Endometrium (tissue), 2 donors: ENCODE measurements at regions not wholly inside any gene's neighbourhood (a gene's known extent, or its start where the extent isn't known, plus 50 kb on each side); places are given as distances from the start of the nearest gene placed in this dataset.

Experiments
- FAIRE-seq: peaks from 2 replicates; lab custom pipeline; 2012; peaks lifted over from hg19 to GRCh38; lab: Jason Lieb, UNC
- donor health status: control.
- donor health status: control.

GRCh38 chr3:115475178-115476041 is 147.9 kb upstream of the GAP43 start:
- FAIRE-seq, result no peak

GRCh38 chr3:115476472-115476871 is 146.8 kb upstream of the GAP43 start:
- no peak for FAIRE-seq

GRCh38 chr3:115478359-115478758 is 145.0 kb upstream of the GAP43 start:
- no peak for FAIRE-seq

- no peak for FAIRE-seq
Observed at GRCh38 chr3:115486880-115487279, 136.4 kb upstream of the GAP43 start.

- FAIRE-seq, result no peak
Observed at GRCh38 chr3:115487968-115488367, 135.3 kb upstream of the GAP43 start.

- FAIRE-seq, result no peak
Observed at GRCh38 chr3:115488409-115488808, 134.9 kb upstream of the GAP43 start.

GRCh38 chr3:115494826-115495225 is 128.5 kb upstream of the GAP43 start:
- no peak for FAIRE-seq

- FAIRE-seq, result no peak
Observed at GRCh38 chr3:115498421-115498820, 124.9 kb upstream of the GAP43 start.

- no peak for FAIRE-seq
Observed at GRCh38 chr3:115498898-115499297, 124.4 kb upstream of the GAP43 start.

- no peak for FAIRE-seq
Observed at GRCh38 chr3:115499666-115500065, 123.6 kb upstream of the GAP43 start.

GRCh38 chr3:115500795-115501194 is 122.5 kb upstream of the GAP43 start:
- FAIRE-seq, result no peak

GRCh38 chr3:115502128-115502527 is 121.2 kb upstream of the GAP43 start:
- FAIRE-seq, result no peak

GRCh38 chr3:115503394-115503793 is 119.9 kb upstream of the GAP43 start:
- FAIRE-seq, result no peak

- FAIRE-seq, result no peak
Observed at GRCh38 chr3:115508562-115508961, 114.7 kb upstream of the GAP43 start.

GRCh38 chr3:115512565-115513415 is 110.5 kb upstream of the GAP43 start:
- FAIRE-seq, result no peak

- FAIRE-seq, result no peak
Observed at GRCh38 chr3:115513416-115513800, 109.9 kb upstream of the GAP43 start.

- no peak for FAIRE-seq
Observed at GRCh38 chr3:115517457-115518050, 105.8 kb upstream of the GAP43 start.

GRCh38 chr3:115518100-115518852 is 105.0 kb upstream of the GAP43 start:
- no peak for FAIRE-seq

- FAIRE-seq, result no peak
Observed at GRCh38 chr3:115520241-115520640, 103.1 kb upstream of the GAP43 start.

- FAIRE-seq, result no peak
Observed at GRCh38 chr3:115520651-115521245, 102.6 kb upstream of the GAP43 start.

- FAIRE-seq, result no peak
Observed at GRCh38 chr3:115523458-115523857, 99.9 kb upstream of the GAP43 start.

- no peak for FAIRE-seq
Observed at GRCh38 chr3:115524549-115524948, 98.8 kb upstream of the GAP43 start.
